GM21447 (cell line): ENCODE measurements at regions not wholly inside any gene's neighbourhood (a gene's known extent, or its start where the extent isn't known, plus 50 kb on each side); places are given as distances from the start of the nearest gene placed in this dataset.

Experiments
- ATAC-seq: cut with Tn5 transposase; IDR thresholded peaks from one replicate; pipeline ENCODE4 v1.9.1; 2021; ENCODE audit not compliant: unreplicated experiment

GRCh38 chr2:121955872-121956271 lies 200.4 kb downstream of the TSN start:
- ATAC-seq: no peak

DNA sequence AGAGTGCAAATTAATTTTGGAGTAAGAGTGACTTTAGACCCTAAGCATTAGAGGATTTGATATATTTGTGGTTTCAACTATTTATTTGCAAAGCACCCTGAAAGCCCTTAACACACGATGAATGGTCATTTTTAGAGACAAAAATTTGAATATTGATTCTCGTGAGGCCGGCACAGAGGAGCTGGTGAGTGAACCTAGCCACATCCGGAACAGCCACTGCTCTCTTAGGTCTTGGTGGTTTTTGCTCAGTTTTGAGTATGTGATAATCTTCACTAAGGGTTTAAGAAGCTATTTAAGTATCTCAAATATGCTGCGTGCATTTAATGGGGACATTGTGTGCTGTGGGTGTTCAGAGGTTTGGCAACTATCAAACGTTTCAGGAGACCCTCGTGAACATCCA lies 204.8 kb downstream of the TSN start:
- no peak for ATAC-seq

GRCh38 chr2:121961761-121962160 lies 206.3 kb downstream of the TSN start:
- no peak for ATAC-seq

DNA sequence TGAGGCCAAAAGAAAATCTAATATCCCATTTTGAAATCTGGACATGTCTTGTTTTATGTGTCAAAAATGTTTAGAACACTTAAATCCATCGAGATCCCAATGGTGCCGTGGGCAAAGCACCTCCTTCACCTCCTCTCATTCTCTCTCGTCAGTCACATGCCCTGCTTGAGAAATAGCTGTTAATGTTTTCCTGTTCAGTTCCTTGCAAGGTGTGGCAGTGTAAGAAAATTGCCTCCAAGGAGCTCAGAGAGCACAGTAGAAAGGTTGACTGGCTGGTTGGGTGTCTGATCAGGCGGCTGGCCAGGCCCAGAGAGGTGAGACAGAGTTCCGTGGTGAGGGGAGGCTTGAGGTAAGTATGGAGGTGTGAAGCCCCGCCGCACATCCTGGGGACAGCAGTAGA lies 210.2 kb downstream of the TSN start:
- ATAC-seq: no peak

DNA sequence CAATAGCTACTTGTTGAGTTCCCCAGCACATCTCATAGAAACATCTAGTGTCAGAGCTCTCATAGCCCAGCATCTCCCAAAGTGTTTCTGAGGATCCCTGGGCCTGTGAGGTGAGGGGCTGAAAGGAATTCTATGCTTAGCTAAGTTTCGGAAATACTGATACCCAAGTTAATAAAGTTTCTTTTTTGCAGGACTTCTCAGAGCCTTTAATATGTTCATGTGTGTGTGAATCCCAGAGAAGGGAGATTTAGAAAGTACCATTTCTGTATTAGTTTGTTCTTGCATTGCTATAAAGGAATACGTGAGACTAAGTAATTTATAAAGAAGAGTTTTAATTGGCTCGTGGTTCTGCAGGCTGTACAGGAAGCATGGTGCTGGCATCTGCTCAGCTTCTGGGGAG lies 211.2 kb downstream of the TSN start:
- no peak for ATAC-seq

DNA sequence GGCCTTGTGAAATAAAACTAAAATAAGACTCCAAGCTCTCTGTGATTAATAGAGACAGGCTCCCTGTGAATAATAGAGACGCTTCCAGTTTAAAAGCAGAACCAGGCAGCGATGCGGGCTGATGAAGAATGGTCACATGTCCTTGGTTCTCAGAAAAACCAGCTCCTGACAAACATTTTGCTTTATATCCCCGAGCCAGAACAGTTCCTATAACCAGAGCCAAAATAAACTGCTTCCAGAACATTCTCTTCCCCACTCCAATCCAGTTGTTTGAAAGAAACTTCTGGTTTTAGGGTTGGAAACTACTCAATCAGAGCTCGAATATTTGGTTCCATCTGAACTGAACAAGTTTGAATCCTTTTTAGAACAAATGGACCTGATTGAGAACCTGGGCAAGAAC lies 213.7 kb downstream of the TSN start:
- no peak for ATAC-seq

- no peak for ATAC-seq
Measured at GRCh38 chr2:121969766-121970639, 214.6 kb downstream of the TSN start.

DNA sequence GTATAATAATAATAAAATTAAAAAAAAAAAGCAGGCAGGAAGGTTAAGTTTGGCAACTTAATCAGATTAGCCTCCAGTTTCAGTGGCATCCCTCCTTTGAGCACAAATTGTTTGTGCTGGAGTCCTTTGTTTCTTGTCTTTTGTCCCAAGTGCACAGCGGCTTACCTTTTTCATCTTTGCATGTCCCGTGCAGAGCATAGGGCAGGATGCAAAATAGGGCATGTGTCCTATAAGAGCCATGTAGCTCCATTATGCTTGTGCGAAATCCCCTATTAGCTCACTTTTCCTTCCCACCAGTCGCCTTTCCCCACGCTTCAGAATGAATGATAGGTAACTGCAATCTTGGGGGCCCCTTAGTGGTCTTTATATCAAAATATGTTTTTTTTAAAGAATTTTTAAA lies 216.8 kb downstream of the TSN start:
- ATAC-seq: no peak

DNA sequence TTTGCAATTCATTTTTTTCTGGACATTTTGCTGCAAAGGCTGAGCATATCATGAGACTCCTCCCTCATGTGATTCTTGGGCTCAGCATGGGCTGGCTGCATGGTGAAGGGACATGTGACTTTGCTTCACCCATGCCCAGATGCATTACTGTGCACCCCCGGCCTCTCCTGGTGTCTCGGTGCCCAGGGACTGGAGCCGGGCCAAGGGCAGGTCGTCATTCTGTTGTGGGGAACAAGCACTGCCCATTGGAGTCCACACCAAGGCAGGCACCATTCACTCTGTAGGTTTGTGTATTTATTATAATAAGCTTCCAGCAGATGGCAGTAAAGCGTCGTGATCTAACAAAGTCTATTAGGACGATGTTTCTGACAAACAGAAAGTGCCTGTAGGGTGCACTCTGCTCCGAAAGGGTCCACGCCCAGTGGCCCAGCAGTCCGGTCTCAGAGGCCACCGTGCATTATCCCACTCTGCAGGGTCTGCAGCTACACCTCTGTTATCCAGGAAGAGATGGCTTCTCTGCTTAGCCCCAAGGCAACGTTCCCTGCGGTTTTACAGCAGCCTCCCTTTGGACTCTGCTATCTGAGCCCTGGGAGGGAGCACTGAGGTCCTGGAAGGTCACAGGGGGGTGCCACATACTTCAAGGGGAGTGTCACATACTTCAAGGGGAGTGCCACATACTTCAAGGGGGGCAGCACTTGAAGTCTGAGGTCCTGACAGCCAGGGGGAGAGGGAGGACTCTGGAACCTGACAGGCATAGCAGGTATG lies 219.6 kb downstream of the TSN start:
- peak; percentile 96 for ATAC-seq

- ATAC-seq: no peak
Measured at GRCh38 chr2:121976926-121977325, 221.5 kb downstream of the TSN start.

DNA sequence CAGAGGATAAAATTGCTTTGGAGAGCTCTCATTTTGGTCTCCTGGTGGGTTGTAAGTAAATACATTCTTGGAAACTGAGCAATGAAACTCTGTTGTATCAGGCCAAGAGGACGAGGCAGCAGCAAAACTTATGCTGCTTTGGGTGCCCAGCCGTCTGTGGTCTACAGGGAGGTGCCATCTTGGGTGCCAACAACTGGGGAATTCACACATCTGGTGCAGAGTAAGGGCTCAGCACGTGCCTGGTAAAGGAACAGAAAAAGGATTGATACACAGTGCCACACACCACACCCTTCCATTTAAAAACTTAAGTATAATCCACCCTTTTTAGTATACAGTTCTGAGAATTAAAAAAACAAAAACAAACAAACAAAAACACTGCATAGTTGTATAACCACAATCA lies 221.9 kb downstream of the TSN start:
- no peak for ATAC-seq

DNA sequence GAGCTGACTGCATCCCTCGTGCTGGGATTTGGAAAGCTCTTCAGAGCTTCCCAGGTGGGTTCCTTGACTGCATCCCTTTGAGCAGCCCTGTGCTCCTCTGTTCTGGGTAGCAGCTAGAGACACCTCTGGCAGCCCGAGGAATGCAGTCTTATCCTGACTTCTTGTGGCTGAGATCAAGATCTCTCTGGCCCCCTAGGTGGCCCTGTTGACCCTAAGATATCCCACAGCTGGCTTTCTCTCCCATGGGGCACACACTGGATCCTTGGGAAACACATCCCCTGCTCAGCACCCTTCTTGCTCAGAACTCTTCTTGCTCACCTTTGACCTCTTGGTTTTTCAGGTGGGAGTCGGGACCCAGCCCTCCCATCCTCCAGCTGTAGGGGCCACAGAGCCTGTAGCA lies 237.2 kb downstream of the TSN start:
- no peak for ATAC-seq

GRCh38 chr2:121993682-121994081 lies 238.2 kb downstream of the TSN start:
- ATAC-seq: no peak

DNA sequence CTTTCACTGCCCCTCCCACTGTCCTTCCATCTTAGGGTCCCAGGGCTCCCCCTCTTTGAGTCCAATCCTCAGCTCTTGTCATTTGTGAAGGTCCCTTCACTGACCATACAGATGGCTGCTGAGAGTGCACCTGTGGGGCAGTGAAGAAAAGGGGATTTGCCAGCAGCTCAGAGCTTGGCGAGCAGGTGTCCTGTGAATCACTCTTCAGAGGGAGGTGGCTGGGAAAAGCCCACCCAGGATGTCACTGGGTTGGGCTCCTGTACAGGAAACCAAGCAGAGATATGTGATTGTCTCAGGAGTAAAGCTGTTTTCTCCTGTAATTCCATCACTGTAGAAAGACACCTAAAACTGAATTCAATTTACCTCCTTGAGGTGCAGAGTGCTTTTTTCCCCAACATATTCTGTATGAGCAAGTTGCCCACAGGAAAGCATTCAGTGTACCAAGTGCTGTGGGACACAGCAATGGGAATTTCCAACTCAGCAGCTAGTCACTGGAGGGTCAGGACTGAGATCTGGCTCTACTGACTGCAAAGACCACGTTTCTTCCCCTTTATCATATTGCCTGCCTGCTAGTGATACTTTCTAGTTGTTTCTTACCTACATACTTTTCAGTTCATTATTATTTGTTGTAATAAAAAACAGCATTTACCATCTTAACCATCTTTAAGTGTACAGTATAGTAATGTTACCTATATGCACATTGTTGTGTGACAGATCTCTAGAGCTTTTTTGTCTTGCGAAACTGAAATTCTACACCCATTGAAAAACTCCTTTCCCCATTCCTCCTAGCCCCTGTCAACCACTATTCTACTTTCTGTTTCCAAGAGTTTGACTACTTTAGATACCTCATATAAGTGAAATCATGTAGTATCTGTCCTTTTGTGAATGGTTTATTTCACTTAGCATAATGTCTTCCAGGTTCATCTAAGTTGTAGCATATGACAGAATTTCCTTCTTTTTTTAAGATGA lies 239.1 kb downstream of the TSN start:
- ATAC-seq: no peak

DNA sequence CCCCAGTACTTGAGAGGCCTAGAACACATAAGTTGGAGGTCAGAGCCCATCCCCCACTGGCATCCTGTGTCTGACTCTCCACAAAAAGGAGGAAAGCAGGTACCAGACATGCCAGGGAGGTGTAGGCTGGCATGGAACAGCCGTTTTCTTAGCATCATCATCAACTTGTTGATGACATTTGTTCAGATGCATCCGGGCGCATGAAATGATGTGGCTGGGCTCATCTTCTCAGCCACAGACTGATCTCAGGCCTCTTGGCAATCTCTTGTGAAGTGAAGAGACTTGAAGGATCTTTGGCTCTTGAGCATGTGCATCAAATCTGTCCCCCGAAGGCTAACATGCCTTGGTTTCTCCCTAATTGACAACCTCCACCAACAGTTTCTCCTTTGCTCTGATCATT lies 243.3 kb downstream of the TSN start:
- no peak for ATAC-seq

- ATAC-seq: no peak
Measured at GRCh38 chr2:121999264-121999663, 243.8 kb downstream of the TSN start.

DNA sequence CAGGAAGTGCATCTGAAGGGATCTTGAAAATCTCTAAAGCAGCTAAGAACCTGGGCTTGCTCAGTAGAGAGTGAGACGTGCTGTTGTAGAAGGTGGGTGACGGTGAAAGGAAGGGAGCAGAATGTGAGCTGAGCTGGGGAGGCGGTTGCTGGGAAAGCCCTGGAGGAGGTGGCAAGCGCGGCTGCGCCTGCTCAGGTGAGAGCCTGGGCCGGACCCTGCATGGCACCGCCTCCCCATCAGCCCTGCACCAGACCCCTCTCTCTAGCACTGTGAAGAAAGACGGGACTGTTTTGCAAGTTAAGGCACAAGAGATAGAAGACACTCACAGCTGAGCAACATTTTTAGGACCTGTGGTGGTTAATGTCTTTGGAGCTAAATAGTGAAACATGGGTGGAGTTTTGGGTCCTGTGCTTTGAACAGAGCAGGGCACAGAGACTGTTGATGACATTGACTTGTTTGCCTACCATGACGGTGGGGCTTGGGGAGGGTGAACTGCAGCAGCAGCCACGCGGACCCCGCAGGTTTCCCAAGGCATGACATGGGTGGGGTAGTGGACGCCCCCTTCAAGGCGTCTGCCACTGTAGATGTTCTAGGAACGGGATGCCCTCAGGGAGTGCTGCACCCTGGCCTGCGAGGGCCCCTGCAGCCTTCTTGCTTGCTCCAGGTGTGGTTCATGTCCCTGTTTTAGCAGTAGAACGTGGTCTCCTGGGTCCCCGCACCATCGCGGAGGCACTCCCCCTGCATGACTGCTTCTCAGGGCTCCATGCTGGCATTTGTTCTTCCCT lies 245.3 kb downstream of the TSN start:
- no peak for ATAC-seq

DNA sequence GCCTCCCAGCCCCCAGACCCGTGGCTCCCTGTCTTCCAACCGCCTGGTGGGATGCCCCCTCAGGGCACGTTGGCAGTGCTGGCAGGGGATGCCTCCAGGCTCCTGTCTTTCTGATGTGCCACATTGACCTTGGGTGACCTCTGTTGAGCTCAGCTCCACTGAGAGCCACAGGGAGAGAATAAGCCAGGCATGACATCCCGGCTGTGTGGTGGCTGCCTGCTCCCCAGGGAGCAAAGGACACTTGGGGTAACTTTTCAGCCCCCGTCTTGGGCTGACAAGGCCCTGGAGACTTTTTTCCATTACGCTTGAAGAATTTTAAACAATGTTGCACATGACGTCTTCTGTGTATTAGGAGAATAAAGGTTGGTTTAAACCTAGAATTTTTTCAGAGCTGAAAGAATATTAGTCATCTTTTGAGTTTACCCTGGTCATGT lies 246.0 kb downstream of the TSN start:
- no peak for ATAC-seq

GRCh38 chr2:122003196-122003940 lies 247.9 kb downstream of the TSN start:
- ATAC-seq: no peak

DNA sequence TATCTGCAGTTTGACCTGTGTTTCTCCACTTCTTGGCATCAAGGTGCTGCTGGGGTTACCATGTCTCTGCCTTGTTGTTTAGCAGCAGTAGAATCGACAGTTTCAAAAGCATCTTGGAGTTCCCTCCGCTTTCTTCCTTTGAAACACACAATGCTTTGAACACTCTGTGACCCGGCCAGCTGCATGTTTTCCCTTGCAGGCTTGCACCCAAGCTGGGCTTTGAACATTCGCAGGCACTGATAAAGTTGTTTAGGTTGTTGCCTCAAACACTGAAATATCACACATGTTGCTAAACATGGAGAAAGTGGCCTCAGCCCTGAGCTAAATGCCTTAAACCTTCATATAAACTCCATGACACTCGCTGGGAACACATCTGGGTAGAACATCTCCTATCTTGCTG lies 251.7 kb downstream of the TSN start:
- ATAC-seq: no peak
